Central memory CD8-positive, alpha-beta T cell (primary cell): ENCODE measurements at regions not wholly inside any gene's neighbourhood (a gene's known extent, or its start where the extent isn't known, plus 50 kb on each side); places are given as distances from the start of the nearest gene placed in this dataset.
"Not testable (repeated sequence)": the region's sequence is repeated elsewhere in the genome, so short reads cannot be mapped to it uniquely, and the experiment has no call there.

Experiments used
- ATAC-seq: fragments of 150-1000 bp; cut with Tn5 transposase; replicated peaks from 2 replicates; pipeline ENCODE4 v1.10.0; 2022; ENCODE audit warnings: mild to moderate bottlenecking, moderate FRiP score, moderate number of reproducible peaks; ENCODE audit not compliant: poor library complexity, severe bottlenecking; ENCODE audit errors: extremely low read depth
- DNase-seq, 2 donors: peaks; one replicate each; pipeline ENCODE4 v3.0.0; 2021; ENCODE audit warnings: low spot score in 2 of 2
- H3K27ac Mint-ChIP-seq: one replicate; pipeline ENCODE4 v1.8.0; 2022; ENCODE audit warnings: low read depth, mild to moderate bottlenecking, moderate library complexity, mixed read lengths
- H3K27me3 Mint-ChIP-seq: one replicate; pipeline ENCODE4 v1.8.0; 2022; ENCODE audit warnings: mixed read lengths
- H3K36me3 Mint-ChIP-seq: one replicate; pipeline ENCODE4 v1.8.0; 2022; ENCODE audit warnings: mild to moderate bottlenecking, moderate library complexity, mixed read lengths; ENCODE audit not compliant: insufficient read depth
- H3K4me1 Mint-ChIP-seq: one replicate; pipeline ENCODE4 v1.8.0; 2022; ENCODE audit warnings: mixed read lengths
- H3K4me3 Mint-ChIP-seq: one replicate; pipeline ENCODE4 v1.8.0; 2022; ENCODE audit warnings: mild to moderate bottlenecking, moderate library complexity, mixed read lengths
- H3K9me3 Mint-ChIP-seq: one replicate; pipeline ENCODE4 v1.8.0; 2022; ENCODE audit warnings: mixed read lengths

DNA sequence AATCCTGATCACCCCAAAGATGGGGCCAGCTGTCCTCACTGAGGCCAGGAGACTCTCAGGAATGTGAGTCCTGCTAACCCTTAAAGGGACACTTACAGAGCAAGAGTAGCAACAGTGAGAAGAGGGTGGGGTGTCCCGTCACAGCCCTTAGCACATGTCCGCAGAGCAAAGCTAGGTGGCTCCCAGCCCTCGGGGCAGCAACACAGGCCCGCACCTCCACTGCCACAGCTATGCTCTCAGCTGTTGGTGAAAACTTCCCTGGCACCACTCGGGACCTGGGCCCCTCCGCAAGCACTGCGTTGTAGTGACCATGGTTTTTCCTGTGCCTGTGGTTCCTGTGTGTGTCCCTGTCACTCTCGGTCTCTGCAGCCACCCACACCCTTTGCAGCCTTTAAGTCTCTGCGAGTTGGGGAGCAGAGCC, 76.4 kb upstream of the UXS1 start:
- Mint-ChIP-seq H3K4me1 (peaks cover 29% of the 10 kb centered on the region), H3K9me3 (no peaks in the 10 kb centered on the region), H3K36me3 (peaks cover 2% of the 10 kb centered on the region), H3K27ac (peak overlapping the region; percentile 75), H3K4me3 (peak overlapping the region; percentile 87), H3K27me3 (peaks cover 42% of the 10 kb centered on the region)
- ATAC-seq (no peak), DNase-seq (no peak)

DNA sequence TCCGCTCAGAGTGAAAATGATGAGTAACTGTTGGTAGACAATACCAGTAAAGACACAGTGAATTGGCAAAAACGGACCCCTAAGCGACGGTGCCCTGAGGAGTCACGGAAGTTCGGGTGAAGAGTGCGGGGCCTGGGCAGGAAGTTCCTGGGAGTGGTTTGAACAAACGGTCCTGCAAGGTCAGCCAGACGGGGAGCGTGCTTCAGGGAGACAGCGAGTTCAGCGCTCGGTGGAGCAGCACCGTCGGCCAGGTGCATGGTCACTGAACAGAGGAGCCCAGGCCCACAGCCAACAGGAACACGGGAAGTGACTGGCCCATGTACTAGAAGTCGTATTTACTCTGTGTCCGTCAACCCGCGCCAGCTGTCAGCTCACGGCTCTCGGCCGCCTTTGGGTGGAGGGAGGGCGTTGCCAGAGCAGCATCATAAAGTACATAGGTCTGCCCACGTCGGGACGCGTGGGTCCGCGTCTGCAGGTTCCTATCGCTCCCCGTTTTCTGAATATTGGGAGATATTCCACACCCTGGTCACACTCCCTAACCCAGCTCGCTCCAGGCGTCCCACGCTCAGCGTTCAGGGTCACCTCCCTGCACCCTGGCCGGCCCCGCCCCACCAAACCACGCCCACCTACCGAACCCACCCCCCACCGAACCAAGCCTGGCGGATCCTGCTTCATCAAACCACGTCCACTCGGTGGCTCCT, 75.6 kb upstream of the UXS1 start:
- no peaks in the 10 kb centered on the region for H3K9me3 Mint-ChIP-seq
- peaks cover 42% of the 10 kb centered on the region for H3K27me3 Mint-ChIP-seq
- peak overlapping the region; percentile 75 for H3K27ac Mint-ChIP-seq
- H3K4me3 Mint-ChIP-seq, result peak overlapping the region; percentile 87
- H3K36me3 Mint-ChIP-seq, result peaks cover 2% of the 10 kb centered on the region
- ATAC-seq, result peak; percentile 25
- peaks cover 29% of the 10 kb centered on the region for H3K4me1 Mint-ChIP-seq
- peak in 1 of 2 donors; percentile 18 for DNase-seq

DNA sequence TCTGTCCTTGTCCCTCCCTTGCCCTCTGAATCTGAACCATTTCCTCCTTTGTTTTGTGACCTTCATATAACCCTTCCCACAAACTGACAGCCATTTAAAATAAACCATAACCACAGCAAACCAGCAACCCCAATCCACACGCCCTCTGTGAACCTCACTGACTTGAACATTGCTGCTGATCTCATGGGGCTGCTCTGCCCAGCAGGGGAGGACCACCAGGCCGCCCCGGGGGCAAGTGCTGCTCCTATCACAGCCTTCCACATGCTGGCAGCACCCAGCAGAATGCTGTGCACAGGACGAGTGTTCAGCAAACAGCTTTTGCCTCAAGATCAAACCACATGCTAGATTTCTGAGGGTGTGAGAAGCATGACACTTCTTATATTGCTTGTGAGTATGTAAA, 73.9 kb upstream of the UXS1 start:
- Mint-ChIP-seq H3K4me3 (peak overlapping the region; percentile 23), H3K27me3 (peaks cover 35% of the 10 kb centered on the region), H3K27ac (peak overlapping the region; percentile 48), H3K4me1 (peaks cover 29% of the 10 kb centered on the region), H3K9me3 (no peaks in the 10 kb centered on the region), H3K36me3 (peaks cover 2% of the 10 kb centered on the region)
- peak in 1 of 2 donors; percentile 36 for DNase-seq
- ATAC-seq, result peak; percentile 87

DNA sequence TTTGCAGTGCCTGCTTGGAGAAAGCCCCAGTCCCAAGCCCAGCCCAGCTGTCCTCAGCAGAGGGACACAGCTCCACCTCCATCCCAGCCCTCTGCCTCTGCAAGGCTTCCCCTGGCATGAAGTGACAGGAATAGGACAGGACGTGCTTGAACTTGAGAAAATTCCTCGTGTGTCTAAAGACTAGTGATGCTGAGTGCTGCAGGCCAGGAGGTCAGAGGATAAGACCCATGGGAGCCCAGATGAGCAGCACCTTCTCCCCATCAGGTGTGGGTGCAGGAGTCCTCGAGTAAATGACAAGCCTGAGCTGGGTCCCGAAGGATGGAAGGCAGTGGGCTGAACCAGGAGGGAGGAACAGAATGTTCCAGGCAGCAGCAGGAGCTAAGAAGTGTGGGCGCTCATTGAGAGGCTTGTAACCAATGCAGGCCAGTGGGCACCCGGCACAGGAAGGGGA, 67.8 kb upstream of the UXS1 start:
- Mint-ChIP-seq H3K27ac (no peak overlapping the region), H3K4me1 (no peaks in the 10 kb centered on the region), H3K27me3 (peaks cover 8% of the 10 kb centered on the region), H3K36me3 (no peaks in the 10 kb centered on the region), H3K9me3 (no peaks in the 10 kb centered on the region), H3K4me3 (no peak overlapping the region)
- ATAC-seq, result no peak
- no peak for DNase-seq

DNA sequence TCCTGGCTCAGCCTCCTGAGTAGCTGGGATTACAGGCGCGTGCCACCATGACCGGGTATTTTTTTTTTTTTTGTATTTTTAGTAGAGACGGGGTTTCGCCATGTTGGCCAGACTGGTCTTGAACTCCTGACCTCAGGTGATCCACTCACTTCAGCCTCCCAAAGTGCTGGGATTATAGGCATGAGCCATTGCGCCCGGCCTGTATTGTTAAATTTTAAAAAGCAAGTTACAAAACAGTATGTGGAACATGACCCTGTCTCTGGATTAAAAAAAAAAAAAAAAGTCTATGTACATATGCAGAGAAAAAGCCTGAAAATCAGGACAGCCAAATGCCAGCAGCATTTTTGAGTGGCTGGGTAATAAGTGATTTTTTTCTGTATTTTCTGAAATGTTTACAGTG, 64.8 kb upstream of the UXS1 start:
- H3K9me3 Mint-ChIP-seq, DNase-seq, H3K36me3 Mint-ChIP-seq, ATAC-seq, H3K4me3 Mint-ChIP-seq, H3K4me1 Mint-ChIP-seq, H3K27ac Mint-ChIP-seq: not testable (repeated sequence)
- H3K27me3 Mint-ChIP-seq, result peaks cover 12% of the 10 kb centered on the region

DNA sequence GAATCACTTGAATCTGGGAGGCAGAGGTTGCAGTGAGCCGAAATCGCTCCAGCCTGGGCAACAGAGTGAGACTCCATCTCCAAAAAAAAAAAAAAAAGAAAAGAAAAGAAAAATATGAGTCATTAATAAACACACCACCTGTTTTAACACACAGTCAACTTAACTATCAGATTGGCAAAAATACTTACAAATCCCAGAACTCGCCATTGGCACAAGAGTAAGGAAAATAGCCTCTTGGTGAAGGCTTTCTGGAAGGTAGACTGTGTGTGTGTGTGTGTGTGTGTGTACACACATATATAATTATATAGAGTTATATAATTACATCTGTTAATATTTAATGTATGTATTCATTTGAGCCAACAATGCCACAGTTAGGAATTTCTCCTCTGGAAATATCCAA, 63.7 kb upstream of the UXS1 start:
- Mint-ChIP-seq H3K4me1 (no peaks in the 10 kb centered on the region), H3K9me3 (no peaks in the 10 kb centered on the region), H3K27ac (no peak overlapping the region), H3K36me3 (no peaks in the 10 kb centered on the region), H3K4me3 (no peak overlapping the region), H3K27me3 (peaks cover 18% of the 10 kb centered on the region)
- DNase-seq (no peak), ATAC-seq (no peak)

DNA sequence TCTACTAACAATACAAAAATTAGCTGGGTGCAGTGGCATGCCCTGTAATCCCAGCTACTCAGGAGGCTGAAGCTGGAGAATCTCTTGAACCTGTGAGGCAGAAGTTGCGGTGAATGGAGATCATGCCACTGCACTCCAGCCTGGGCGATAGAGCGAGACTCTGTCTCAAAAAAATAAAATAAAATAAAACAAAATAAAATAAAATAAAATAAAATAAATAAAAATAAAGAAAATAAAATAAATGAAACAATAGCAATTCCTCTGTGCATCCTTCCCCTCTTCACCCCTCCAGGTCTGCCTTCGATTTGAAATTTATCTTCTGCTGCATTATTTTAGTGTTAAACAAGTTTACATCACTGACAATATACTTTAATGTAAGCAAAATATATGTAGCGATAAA, 63.0 kb upstream of the UXS1 start:
- DNase-seq (no peak), ATAC-seq (no peak)
- Mint-ChIP-seq H3K27me3 (peaks cover 17% of the 10 kb centered on the region), H3K36me3 (no peaks in the 10 kb centered on the region), H3K4me1 (no peaks in the 10 kb centered on the region), H3K27ac (no peak overlapping the region), H3K9me3 (no peaks in the 10 kb centered on the region), H3K4me3 (no peak overlapping the region)

DNA sequence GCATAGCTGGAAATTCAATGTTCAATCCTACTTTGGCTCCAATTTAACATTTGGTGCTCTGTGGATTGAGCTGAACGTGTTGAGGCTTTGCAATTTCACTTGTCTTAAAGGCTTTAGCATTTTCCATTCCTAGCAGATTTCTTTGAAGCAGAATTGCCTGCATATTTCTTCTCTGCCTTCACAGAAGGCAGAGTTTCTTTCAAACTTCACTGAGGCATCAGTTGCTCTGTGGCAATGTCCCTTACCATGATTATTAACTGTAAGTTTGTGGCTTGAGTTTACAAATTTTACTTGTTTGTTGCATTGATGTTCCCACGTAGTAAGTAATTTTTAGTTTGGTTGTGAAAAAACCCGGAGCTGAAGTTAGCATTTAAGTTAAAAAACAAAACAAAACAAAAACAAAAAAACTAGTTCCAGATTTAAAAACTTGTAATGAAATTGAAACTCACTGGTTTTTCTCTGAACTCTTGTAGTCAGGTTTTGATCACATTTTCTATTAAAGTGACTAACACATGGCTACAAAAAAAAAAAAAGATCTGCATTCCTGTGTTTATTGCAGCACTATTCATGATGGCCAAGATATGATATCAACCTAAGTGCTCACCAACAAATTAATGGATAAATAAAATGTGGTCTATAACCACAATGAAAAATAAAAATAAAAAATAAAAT, 55.2 kb upstream of the UXS1 start:
- H3K4me1 Mint-ChIP-seq, H3K4me3 Mint-ChIP-seq, H3K9me3 Mint-ChIP-seq, DNase-seq, ATAC-seq, H3K27ac Mint-ChIP-seq, H3K36me3 Mint-ChIP-seq: not testable (repeated sequence)
- H3K27me3 Mint-ChIP-seq, result peaks cover 10% of the 10 kb centered on the region

DNA sequence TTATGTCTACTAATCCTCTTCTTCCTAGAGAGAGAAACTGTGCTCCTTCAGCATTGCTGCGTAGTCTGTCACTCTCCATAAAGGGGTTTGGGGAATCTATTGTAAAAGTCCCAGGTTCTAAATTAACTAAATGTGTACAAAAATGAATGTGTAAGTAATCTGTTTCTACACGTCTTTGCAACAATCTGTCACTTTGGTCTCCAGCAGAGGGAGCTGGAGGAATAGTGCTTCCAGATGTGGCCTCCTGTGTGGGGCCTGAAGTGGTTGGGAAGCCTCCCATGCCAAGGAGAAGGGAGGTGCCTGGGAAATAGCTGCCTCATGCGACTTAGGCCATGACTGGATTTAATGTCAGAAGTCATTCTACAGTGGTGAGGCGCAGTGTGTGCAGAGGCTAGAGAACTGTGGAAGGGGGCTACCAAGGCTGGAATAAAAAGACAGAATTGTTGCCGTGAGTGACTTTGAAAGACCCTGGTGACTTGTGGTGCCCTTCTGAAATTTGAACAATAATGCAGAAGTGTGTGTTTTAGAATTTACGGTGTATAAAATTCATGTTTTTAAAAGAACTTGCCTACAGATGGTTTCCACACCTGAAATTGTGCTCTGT, 54.5 kb upstream of the UXS1 start:
- H3K9me3 Mint-ChIP-seq, H3K27ac Mint-ChIP-seq, DNase-seq, ATAC-seq, H3K4me3 Mint-ChIP-seq, H3K4me1 Mint-ChIP-seq, H3K36me3 Mint-ChIP-seq, H3K27me3 Mint-ChIP-seq: not testable (repeated sequence)
